AG10803 (cell line): ENCODE measurements at regions not wholly inside any gene's neighbourhood (a gene's known extent, or its start where the extent isn't known, plus 50 kb on each side); places are given as distances from the start of the nearest gene placed in this dataset.

ENCODE experiments used
- DNase-seq: peaks from one replicate; pipeline ENCODE4 v3.0.0; 2010; ENCODE audit warnings: low read depth
- H3K4me3 ChIP-seq: 2 replicates; pipeline ENCODE4 v1.5.1; 2011; ENCODE audit warnings: mild to moderate bottlenecking, low read length, control low read depth
- TF ChIP-seq, protein P1 (sequence below): conservative IDR thresholded peaks from 2 replicates; pipeline ENCODE4 v1.5.1; 2011; ENCODE audit warnings: mild to moderate bottlenecking, low read length, control low read depth, inconsistent platforms

DNA sequence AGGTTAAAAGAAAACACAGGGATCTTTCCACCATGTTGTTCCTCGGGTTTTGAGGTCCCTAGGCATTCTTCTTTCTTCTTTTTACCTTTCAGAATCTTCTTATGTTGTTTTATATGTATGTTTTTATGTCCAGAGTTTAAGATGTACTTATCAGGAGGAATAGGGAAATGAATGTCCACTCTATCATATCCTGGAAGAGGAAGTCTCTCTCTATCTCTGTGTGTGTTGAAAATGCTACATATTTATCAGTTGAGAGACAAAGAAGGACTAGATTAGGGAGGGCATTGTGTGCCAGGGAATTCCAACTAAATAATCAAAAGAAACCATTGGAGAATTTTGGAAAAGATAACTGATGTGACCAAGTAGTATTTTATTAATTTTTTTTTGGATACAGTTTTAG, 200.5 kb upstream of the POT1 start:
- H3K4me3 ChIP-seq, result no peak overlapping the region
- TF ChIP-seq, protein P1, sequence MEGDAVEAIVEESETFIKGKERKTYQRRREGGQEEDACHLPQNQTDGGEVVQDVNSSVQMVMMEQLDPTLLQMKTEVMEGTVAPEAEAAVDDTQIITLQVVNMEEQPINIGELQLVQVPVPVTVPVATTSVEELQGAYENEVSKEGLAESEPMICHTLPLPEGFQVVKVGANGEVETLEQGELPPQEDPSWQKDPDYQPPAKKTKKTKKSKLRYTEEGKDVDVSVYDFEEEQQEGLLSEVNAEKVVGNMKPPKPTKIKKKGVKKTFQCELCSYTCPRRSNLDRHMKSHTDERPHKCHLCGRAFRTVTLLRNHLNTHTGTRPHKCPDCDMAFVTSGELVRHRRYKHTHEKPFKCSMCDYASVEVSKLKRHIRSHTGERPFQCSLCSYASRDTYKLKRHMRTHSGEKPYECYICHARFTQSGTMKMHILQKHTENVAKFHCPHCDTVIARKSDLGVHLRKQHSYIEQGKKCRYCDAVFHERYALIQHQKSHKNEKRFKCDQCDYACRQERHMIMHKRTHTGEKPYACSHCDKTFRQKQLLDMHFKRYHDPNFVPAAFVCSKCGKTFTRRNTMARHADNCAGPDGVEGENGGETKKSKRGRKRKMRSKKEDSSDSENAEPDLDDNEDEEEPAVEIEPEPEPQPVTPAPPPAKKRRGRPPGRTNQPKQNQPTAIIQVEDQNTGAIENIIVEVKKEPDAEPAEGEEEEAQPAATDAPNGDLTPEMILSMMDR, result no peak
- DNase-seq, result no peak

- no peak for DNase-seq
- H3K4me3 ChIP-seq, result no peak overlapping the region
- TF ChIP-seq, protein P1, result no peak
Observed at GRCh38 chr7:125127304-125127703, 197.7 kb upstream of the POT1 start.

GRCh38 chr7:125126376-125126775, 196.8 kb upstream of the POT1 start:
- no peak for DNase-seq
- H3K4me3 ChIP-seq, result no peak overlapping the region
- TF ChIP-seq, protein P1, result no peak

DNA sequence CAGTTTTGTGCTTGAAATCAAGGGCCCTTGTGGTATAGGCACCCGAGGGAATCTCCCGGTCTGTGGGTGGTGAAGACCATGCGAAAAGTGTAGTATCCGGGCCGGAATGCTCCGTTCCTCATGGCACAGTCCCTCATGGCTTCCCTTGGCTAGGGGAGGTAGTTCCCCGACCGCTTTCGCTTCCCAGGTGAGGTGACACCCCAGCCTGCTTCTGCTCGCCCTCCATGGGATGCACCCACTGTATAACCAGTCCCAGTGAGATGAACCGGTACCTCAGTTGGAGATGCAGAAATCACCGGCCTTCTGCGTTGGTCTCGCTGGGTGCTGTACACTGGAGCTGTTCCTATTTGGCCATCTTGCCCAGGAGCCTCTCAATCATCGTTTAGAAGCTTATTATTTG, 195.7 kb upstream of the POT1 start:
- TF ChIP-seq, protein P1, result no peak
- H3K4me3 ChIP-seq, result no peak overlapping the region
- no peak for DNase-seq

GRCh38 chr7:125122173-125122572, 192.5 kb upstream of the POT1 start:
- TF ChIP-seq, protein P1, result no peak
- DNase-seq, result no peak
- H3K4me3 ChIP-seq, result no peak overlapping the region

- TF ChIP-seq, protein P1, result no peak
- no peak overlapping the region for H3K4me3 ChIP-seq
- DNase-seq, result no peak
Observed at GRCh38 chr7:125119559-125120115, 190.0 kb upstream of the POT1 start.

DNA sequence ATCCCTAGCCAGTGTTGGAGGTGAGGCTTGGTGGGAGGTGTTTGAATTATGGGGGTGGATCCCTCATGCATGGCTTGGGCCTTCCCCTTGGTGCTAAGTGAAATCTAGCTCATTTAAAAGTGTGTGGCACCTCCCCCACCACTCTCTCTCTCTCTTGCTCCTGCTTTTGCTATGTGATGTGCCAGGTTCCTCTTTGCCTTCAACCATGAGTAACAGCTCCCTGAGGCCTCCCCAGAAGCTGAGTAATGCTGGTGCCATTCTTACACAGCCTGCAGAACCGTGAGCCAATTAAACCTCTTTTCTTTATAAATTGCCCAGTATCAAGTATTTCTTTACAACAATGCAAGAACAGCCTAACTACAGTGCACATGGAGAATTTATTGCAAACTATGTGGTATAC, 188.8 kb upstream of the POT1 start:
- no peak overlapping the region for H3K4me3 ChIP-seq
- TF ChIP-seq, protein P1, result no peak
- no peak for DNase-seq
